ENCODE measurements at regions not wholly inside any gene's neighbourhood (a gene's known extent, or its start where the extent isn't known, plus 50 kb on each side); places are given as distances from the start of the nearest gene placed in this dataset.

DNA sequence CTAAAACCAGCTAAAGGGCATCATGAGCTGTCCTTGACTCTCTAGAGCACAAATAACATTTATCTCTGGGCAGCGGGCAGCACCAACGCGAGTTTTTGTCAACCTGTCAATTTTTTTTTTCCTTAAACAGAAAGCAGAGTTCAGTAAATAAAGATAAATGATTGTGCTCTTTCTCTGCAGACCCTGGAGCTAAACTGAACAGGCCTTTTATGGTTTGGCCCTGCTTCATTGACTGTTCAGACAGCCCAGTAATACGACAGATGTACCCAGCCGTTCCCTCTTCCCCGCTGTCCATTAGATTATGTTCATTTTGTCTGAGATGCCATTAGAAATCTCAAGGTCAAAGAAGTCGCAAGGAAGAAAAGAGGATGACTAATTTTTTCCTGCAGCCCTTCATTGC lies 280.5 kb upstream of the PIK3C3 start:
- no peak for TF ChIP-seq POLR2AphosphoS5 (IDR thresholded peaks at IDR 0.05; ENCODE audit: insufficient read depth, low read depth, low read length)
- TF ChIP-seq, protein P1, sequence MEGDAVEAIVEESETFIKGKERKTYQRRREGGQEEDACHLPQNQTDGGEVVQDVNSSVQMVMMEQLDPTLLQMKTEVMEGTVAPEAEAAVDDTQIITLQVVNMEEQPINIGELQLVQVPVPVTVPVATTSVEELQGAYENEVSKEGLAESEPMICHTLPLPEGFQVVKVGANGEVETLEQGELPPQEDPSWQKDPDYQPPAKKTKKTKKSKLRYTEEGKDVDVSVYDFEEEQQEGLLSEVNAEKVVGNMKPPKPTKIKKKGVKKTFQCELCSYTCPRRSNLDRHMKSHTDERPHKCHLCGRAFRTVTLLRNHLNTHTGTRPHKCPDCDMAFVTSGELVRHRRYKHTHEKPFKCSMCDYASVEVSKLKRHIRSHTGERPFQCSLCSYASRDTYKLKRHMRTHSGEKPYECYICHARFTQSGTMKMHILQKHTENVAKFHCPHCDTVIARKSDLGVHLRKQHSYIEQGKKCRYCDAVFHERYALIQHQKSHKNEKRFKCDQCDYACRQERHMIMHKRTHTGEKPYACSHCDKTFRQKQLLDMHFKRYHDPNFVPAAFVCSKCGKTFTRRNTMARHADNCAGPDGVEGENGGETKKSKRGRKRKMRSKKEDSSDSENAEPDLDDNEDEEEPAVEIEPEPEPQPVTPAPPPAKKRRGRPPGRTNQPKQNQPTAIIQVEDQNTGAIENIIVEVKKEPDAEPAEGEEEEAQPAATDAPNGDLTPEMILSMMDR (IDR thresholded peaks at IDR 0.05; ENCODE audit: extremely low read depth in 1 of 2, insufficient read depth in 1 of 2, low read depth in 1 of 2, low read length in 2 of 2): no peak
- TF ChIP-seq JUN (IDR thresholded peaks at IDR 0.05; ENCODE audit: borderline replicate concordance, insufficient read depth, insufficient read length, low read depth): no peak
- no peak for TF ChIP-seq POLR2A (IDR thresholded peaks at IDR 0.05; ENCODE audit: low read depth, low read length)
- no peak for TF ChIP-seq EZH2 (IDR thresholded peaks at IDR 0.05; ENCODE audit: borderline replicate concordance, low read depth, low read length, severe bottlenecking)
- TF ChIP-seq MYC (IDR thresholded peaks at IDR 0.05; ENCODE audit: low read depth, low read length): no peak
- no peak for TF ChIP-seq MAX (IDR thresholded peaks at IDR 0.05; ENCODE audit: insufficient read depth, insufficient read length)
- no peak for TF ChIP-seq FOS (IDR thresholded peaks at IDR 0.05; ENCODE audit: borderline replicate concordance, insufficient read depth, low read length)

Measured in endothelial cell of umbilical vein (primary cell).